Esophagus muscularis mucosa (tissue), 4 donors: ENCODE measurements at regions not wholly inside any gene's neighbourhood (a gene's known extent, or its start where the extent isn't known, plus 50 kb on each side); places are given as distances from the start of the nearest gene placed in this dataset.

ENCODE experiments used
- DNase-seq: peaks from one replicate; pipeline ENCODE4 v3.0.0-alpha.2; 2017; ENCODE audit errors: extremely low spot score
- H3K27ac ChIP-seq, 4 donors: fragments of 200-600 bp; sonication (generic); replicated peaks in 1 of 4; 1 replicate in 3 of 4; 2 replicates in 1 of 4; pipeline ENCODE4 v1.5.1; 2016 to 2019; ENCODE audit warnings: mild to moderate bottlenecking in 1 of 4
- H3K27me3 ChIP-seq, 4 donors: fragments of 200-600 bp; sonication (generic); one replicate each; pipeline versions ENCODE4 v1.5.1 to v1.6.0; 2016 to 2019
- H3K36me3 ChIP-seq, 4 donors: fragments of 200-600 bp; sonication (generic); one replicate each; pipeline ENCODE4 v1.5.1; 2016 to 2019
- H3K4me1 ChIP-seq, 4 donors: fragments of 200-600 bp; sonication (generic); one replicate each; pipeline ENCODE4 v1.5.1; 2016 to 2019
- H3K4me3 ChIP-seq, 4 donors: fragments of 200-600 bp; sonication (generic); 1 replicate in 2 of 4; 2 replicates in 2 of 4; pipeline ENCODE4 v1.5.1; 2016 to 2019; ENCODE audit warnings: mild to moderate bottlenecking in 4 of 4, moderate library complexity in 1 of 4
- H3K9me3 ChIP-seq, 4 donors: fragments of 200-600 bp; sonication (generic); 1 replicate in 3 of 4; 2 replicates in 1 of 4; pipeline ENCODE4 v1.5.1; 2016 to 2019
- CTCF ChIP-seq, 3 experiments: fragments of 200-600 bp in 2 of 3; fragments of 450-650 bp in 1 of 3; sonication (generic) in 2 of 3; IDR thresholded peaks; one replicate each; pipeline ENCODE4 v1.5.1; 2017 to 2019; ENCODE audit warnings: antibody characterized with exemption in 3 of 3, mild to moderate bottlenecking in 2 of 3, moderate library complexity in 1 of 3
- EP300 ChIP-seq: sonication (generic); formaldehyde crosslinking; IDR thresholded peaks from one replicate; pipeline ENCODE4 v1.6.1; 2017; ENCODE audit warnings: antibody characterized with exemption
- POLR2A ChIP-seq: fragments of 450-650 bp; IDR thresholded peaks from one replicate; pipeline ENCODE4 v1.6.1; 2017; ENCODE audit warnings: antibody characterized with exemption, moderate library complexity, mild to moderate bottlenecking, low read depth
- POLR2AphosphoS5 ChIP-seq, 2 donors: sonication (generic); formaldehyde crosslinking; IDR thresholded peaks; one replicate each; pipeline ENCODE4 v1.6.1; 2017; ENCODE audit warnings: antibody characterized with exemption in 2 of 2
- WGBS: methylation state at CpG from one replicate; pipeline ENCODE4 v1.1.5; 2018; 5-methylcytosine and 5-hydroxymethylcytosine counted together
- intact Hi-C: fragments of 100-400 bp; cut with DNase I; formaldehyde crosslinking; loops from one replicate; pipeline ENCODE4 v1.15.1; 2023

GRCh38 chr10:44668336-44668735, 242.8 kb upstream of the TMEM72 start:
- intact Hi-C loops = no loop called here
- no peak overlapping the region for H3K4me3 ChIP-seq
- H3K36me3 ChIP-seq = no peaks in the 10 kb centered on the region
- TF ChIP-seq POLR2AphosphoS5 (IDR thresholded peaks at IDR 0.05) (no peak), CTCF (IDR thresholded peaks at IDR 0.05) (no peak), POLR2A (no peak), EP300 (no peak)
- peaks cover 0 to 8% (median 0%) of the 10 kb centered on the region in 4 donors for H3K9me3 ChIP-seq
- H3K27me3 ChIP-seq = no peaks in the 10 kb centered on the region
- H3K4me1 ChIP-seq = peaks cover 0 to 1% (median under 1%) of the 10 kb centered on the region in 4 donors
- H3K27ac ChIP-seq = no peak overlapping the region
- no peak for DNase-seq

- H3K36me3 ChIP-seq = no peaks in the 10 kb centered on the region
- intact Hi-C loops = no loop called here
- no peak for TF ChIP-seq EP300
- TF ChIP-seq CTCF (IDR thresholded peaks at IDR 0.05) = no peak
- no peak for TF ChIP-seq POLR2A
- DNase-seq = no peak
- peaks cover 0 to 18% (median 15%) of the 10 kb centered on the region in 4 donors for H3K4me1 ChIP-seq
- H3K27me3 ChIP-seq = no peaks in the 10 kb centered on the region
- H3K4me3 ChIP-seq = no peak overlapping the region
- H3K9me3 ChIP-seq = peaks cover 0 to 8% (median 0%) of the 10 kb centered on the region in 4 donors
- no peak overlapping the region for H3K27ac ChIP-seq
These were observed 239.8 kb upstream of the TMEM72 start for GRCh38 chr10:44671319-44671718.

- H3K4me3 ChIP-seq = no peak overlapping the region
- WGBS = 57% methylated on average over 3 of the region's 3 CpGs
- no peaks in the 10 kb centered on the region for H3K36me3 ChIP-seq
- peaks cover 0 to 18% (median 15%) of the 10 kb centered on the region in 4 donors for H3K4me1 ChIP-seq
- intact Hi-C loops = no loop called here
- H3K27ac ChIP-seq = no peak overlapping the region
- no peak for TF ChIP-seq CTCF (IDR thresholded peaks at IDR 0.05)
- TF ChIP-seq POLR2A = no peak
- no peak for TF ChIP-seq EP300
- no peak for TF ChIP-seq POLR2AphosphoS5 (IDR thresholded peaks at IDR 0.05)
- peaks cover 0 to under 1% (median 0%) of the 10 kb centered on the region in 4 donors for H3K9me3 ChIP-seq
- no peaks in the 10 kb centered on the region for H3K27me3 ChIP-seq
- DNase-seq = no peak
These were observed 237.7 kb upstream of the TMEM72 start for GRCh38 chr10:44673245-44673983.

GRCh38 chr10:44674536-44675386, 236.4 kb upstream of the TMEM72 start:
- TF ChIP-seq EP300 (no peak), CTCF (IDR thresholded peaks at IDR 0.05) (no peak), POLR2A (no peak), POLR2AphosphoS5 (IDR thresholded peaks at IDR 0.05) (no peak)
- H3K27ac ChIP-seq = no peak overlapping the region
- WGBS = 46% methylated on average over 6 of the region's 6 CpGs

More at GRCh38 chr10:44674536-44675386, 236.4 kb upstream of the TMEM72 start:
- no peaks in the 10 kb centered on the region for H3K9me3 ChIP-seq
- peaks cover 0 to 18% (median 15%) of the 10 kb centered on the region in 4 donors for H3K4me1 ChIP-seq
- intact Hi-C loops = no loop called here
- no peaks in the 10 kb centered on the region for H3K36me3 ChIP-seq
- no peak for DNase-seq
- H3K27me3 ChIP-seq = no peaks in the 10 kb centered on the region
- no peak overlapping the region for H3K4me3 ChIP-seq
